ENCODE measurements at regions not wholly inside any gene's neighbourhood (a gene's known extent, or its start where the extent isn't known, plus 50 kb on each side); places are given as distances from the start of the nearest gene placed in this dataset.
"Not testable (repeated sequence)": the region's sequence is repeated elsewhere in the genome, so short reads cannot be mapped to it uniquely, and the experiment has no call there.

GRCh38 chr2:66017763-66018162 is 417.2 kb upstream of the MEIS1 start:
- no peak for DNase-seq

GRCh38 chr2:66014450-66014849 is 420.5 kb upstream of the MEIS1 start:
- no peak for DNase-seq

GRCh38 chr2:66013456-66013855 is 421.5 kb upstream of the MEIS1 start:
- DNase-seq, result no peak

- no peak for DNase-seq
These were observed 431.0 kb upstream of the MEIS1 start for GRCh38 chr2:66003931-66004330.

- no peak for DNase-seq
These were observed 433.4 kb upstream of the MEIS1 start for GRCh38 chr2:66001538-66001937.

GRCh38 chr2:66000901-66001300 is 434.0 kb upstream of the MEIS1 start:
- DNase-seq, result no peak

- DNase-seq, result no peak
These were observed 435.1 kb upstream of the MEIS1 start for GRCh38 chr2:65999796-66000195.

- DNase-seq, result no peak
These were observed 435.8 kb upstream of the MEIS1 start for GRCh38 chr2:65999103-65999502.

- DNase-seq, result no peak
These were observed 437.0 kb upstream of the MEIS1 start for GRCh38 chr2:65997961-65998360.

GRCh38 chr2:65992198-65992554 is 442.7 kb upstream of the MEIS1 start:
- DNase-seq, result no peak

- no peak for DNase-seq
These were observed 443.3 kb upstream of the MEIS1 start for GRCh38 chr2:65991381-65992197.

- no peak for DNase-seq
These were observed 448.9 kb upstream of the MEIS1 start for GRCh38 chr2:65985986-65986385.

GRCh38 chr2:65980531-65980930 is 454.4 kb upstream of the MEIS1 start:
- no peak for DNase-seq

- no peak for DNase-seq
These were observed 455.5 kb upstream of the MEIS1 start for GRCh38 chr2:65979446-65979845.

- DNase-seq, result no peak
These were observed 460.7 kb upstream of the MEIS1 start for GRCh38 chr2:65974067-65974723.

GRCh38 chr2:65969161-65969560 is 465.8 kb upstream of the MEIS1 start:
- no peak for DNase-seq

- DNase-seq, result not testable (repeated sequence)
These were observed 471.6 kb upstream of the MEIS1 start for GRCh38 chr2:65963303-65963702.

GRCh38 chr2:65960953-65961352 is 474.0 kb upstream of the MEIS1 start:
- no peak for DNase-seq

GRCh38 chr2:65957886-65958285 is 477.0 kb upstream of the MEIS1 start:
- no peak for DNase-seq

- no peak for DNase-seq
These were observed 477.5 kb upstream of the MEIS1 start for GRCh38 chr2:65957454-65957853.

GRCh38 chr2:65955259-65955658 is 479.7 kb upstream of the MEIS1 start:
- DNase-seq, result no peak

- no peak for DNase-seq
These were observed 481.8 kb upstream of the MEIS1 start for GRCh38 chr2:65952966-65953761.

- no peak for DNase-seq
These were observed 490.7 kb upstream of the MEIS1 start for GRCh38 chr2:65944213-65944612.
